GM21529 (cell line): ENCODE measurements at regions not wholly inside any gene's neighbourhood (a gene's known extent, or its start where the extent isn't known, plus 50 kb on each side); places are given as distances from the start of the nearest gene placed in this dataset.

ENCODE experiments used
- ATAC-seq: cut with Tn5 transposase; IDR thresholded peaks from one replicate; pipeline ENCODE4 v1.9.1; 2021; ENCODE audit not compliant: unreplicated experiment

GRCh38 chr6:143621876-143622605 lies 55.7 kb upstream of the PHACTR2 start:
- no peak for ATAC-seq

DNA sequence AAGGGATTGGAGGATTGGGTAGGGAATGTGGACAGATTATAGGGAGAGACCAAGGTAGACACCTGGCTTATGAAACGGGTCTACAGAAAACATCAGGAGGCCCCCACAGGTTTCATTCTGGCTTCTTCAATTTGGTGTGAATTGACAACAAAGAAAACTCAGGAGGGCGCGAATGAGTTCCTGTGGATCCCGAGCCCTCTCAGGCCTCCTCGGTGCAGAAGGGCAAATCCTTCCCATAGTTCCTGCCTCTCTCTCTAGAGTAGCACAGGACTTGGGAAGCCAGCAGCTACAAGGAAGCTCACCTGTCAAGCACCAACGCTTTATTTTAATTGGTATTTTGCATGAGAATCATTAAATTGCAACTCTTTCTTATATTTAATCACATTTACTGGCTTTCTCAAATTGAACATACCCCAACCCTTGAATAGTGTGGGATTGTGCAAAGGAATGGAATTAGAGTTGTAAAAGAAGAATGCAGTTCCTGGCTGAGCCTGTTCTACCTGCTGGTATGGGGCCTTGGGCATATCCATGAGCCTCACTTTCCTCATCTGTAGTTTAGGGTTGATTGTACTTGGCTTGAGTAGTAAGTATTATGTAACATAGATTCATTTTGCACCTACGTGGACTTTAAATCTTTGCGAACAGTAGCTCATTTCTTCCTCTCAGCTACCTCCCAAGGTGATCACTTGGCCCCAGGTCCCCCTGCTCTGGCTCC lies 56.4 kb upstream of the PHACTR2 start:
- ATAC-seq: no peak

DNA sequence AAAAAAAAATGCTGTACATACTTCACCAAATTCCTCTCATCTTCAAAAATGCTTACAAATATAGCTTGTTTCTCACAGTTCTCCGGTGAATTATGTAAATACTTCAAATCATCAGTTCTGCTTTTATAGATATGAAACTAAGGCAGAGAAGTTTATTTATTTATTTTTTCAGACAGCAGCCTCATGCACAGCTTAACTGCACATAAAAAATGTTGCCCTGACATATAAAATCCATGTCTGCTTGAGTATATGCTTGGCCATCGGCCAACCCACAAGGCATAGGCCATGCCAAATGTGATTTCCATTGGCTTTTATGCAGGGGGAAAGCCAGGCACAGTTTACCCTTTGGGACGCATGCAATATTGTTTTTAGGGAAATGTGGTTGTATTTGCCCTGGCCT lies 57.3 kb upstream of the PHACTR2 start:
- no peak for ATAC-seq

DNA sequence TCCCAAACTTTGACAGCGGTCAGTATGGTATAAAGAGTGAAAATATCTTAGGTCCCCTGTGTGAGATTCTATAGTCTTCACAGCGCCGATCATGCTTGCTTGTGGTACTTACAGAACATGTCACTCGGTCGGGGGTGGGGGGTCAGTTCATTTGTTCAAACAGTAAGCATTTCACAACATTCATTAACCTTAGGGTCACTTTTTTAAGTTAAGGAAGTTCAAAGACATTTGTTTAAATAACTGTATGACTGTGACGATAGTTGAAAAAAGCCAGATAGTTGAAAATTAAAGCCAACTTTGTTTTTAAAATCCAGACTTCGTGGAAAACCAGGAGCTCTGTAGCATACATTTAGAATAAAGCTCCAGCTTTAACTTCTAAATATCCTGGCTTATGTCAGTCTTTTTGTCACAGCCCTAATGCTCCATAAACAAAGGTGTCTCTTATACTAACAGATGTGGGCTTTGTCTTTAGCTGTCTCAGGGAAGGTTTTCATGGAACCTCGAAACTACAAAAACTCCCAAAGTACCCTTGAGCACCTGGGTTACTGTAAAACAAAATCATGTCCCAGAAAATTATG lies 57.9 kb upstream of the PHACTR2 start:
- no peak for ATAC-seq

GRCh38 chr6:143616741-143617140 lies 61.0 kb upstream of the PHACTR2 start:
- no peak for ATAC-seq

- peak; percentile 53 for ATAC-seq
Observed at GRCh38 chr6:143615785-143616184, 62.0 kb upstream of the PHACTR2 start.

DNA sequence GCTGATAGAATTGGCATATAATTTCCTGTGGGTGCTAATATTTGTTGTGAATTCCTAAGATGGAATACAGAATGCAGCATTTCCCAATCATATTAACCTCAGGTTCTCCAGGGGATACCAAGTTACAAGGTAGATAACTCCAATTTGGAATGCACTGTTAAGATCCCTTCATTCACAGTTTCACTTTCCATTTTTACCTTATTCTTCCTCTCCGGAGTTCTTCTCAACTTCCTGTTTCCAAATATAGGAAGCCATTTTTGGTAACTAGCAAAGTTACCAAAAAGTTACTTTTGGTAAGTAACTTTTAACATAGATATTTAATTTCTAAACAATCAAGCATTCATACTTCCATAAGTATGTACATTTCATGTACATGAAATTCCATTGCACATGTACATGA lies 63.5 kb upstream of the PHACTR2 start:
- no peak for ATAC-seq

DNA sequence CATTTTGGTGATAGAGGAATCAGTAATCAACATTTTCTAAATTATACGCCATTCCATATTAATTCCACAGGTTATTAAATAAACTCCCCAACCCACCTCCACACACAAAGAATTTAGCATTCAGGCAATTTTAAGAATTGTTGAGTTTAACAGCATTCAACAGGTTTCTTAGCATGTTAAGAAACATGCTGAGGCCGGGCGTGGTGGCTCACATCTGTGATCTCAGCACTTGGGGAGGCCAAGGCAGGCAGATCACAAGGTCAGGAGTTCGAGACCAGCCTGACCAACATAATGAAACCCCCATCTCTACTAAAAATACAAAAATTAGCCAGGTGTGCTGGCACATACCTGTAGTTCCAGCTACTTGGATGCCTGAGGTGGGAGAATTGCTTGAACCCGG lies 64.0 kb upstream of the PHACTR2 start:
- ATAC-seq: no peak

GRCh38 chr6:143612186-143612585 lies 65.6 kb upstream of the PHACTR2 start:
- no peak for ATAC-seq

GRCh38 chr6:143611580-143611979 lies 66.2 kb upstream of the PHACTR2 start:
- ATAC-seq: no peak

- no peak for ATAC-seq
Observed at GRCh38 chr6:143609972-143610371, 67.8 kb upstream of the PHACTR2 start.

DNA sequence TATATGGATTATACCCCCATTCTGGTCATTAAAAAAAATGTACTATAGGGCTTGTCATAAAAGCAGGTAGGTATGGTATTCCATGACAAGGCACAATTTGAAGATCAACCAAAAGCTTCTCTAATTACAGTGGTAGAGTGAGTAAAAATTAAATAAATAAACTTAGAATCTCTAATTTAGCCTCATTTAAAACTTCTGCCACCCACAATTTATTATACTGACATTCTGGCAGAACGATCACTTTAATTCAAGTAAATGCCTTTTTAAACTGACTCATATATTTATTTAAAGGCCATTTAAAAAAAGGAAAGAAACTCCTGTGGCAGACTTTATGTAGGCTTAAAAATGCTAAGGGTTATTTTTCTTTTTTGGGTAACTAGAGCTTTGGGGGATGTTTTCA lies 68.3 kb upstream of the PHACTR2 start:
- no peak for ATAC-seq

DNA sequence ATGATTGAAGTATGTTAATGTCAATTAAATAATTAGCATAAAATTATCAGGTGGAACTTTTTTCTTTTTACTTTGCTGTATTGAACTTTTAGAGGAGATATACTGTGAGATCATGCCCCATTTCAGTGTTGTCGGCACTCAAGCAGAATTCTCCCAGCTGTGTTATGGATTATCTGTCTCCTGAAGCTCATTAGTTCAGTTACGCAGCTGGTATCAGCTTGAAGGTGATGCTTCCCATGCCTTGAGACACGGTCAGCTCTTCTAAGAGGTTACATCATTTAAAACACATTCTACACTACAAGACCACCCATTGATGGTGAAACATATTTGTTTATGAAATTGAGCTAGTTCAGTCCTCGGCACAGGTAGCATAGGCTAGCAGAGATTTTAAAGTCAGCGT lies 68.9 kb upstream of the PHACTR2 start:
- ATAC-seq: no peak

DNA sequence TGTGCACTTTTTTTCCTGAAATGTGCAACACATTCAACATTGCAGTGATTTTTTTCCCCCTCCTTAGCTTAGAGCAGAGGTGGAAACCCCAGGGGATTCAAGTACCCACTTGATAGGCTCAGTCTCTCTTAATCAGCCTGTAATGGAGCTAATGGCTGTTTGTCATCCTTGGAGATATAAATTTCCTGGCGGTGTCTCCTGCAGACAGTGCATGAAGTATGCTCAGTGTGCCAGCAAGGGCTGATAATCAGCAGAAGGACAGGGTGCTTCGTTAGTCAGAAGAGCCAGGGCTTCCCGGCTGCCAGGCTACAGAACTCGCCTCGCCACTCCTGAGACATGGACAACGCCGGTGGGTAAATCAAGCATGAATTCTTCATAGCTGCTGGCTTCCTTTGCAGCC lies 69.8 kb upstream of the PHACTR2 start:
- ATAC-seq: no peak

- no peak for ATAC-seq
Observed at GRCh38 chr6:143607168-143607567, 70.6 kb upstream of the PHACTR2 start.

DNA sequence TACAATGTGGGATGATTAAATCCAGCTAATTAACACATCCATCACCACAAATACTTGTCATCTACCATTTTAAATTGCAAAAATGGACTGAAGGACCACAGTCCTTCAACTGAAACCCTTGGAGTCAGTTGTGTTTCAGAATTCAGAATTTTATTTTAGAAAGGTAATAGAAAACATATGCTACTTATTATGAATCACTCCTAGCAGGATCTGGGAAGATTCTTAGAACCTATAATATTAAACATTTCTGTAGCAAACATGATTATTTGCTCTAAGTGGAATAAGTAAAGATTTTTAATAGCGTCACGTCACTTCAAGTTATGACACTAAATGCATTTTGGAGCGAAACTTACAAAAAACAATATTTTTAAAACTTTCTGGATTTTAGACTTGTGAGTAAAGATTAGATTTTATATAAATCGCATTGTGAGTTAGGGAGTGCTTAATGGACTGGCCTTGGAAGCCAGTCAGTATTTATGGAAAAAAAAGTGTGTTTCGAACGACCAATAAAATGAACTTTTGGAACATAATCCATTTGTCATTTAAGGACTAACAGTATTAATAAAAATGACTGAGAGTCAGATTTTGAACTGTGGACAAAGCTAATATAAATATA lies 71.8 kb upstream of the PHACTR2 start:
- no peak for ATAC-seq

GRCh38 chr6:143603455-143603854 lies 74.3 kb upstream of the PHACTR2 start:
- no peak for ATAC-seq

- no peak for ATAC-seq
Observed at GRCh38 chr6:143601504-143601903, 76.3 kb upstream of the PHACTR2 start.

GRCh38 chr6:143600821-143601220 lies 76.9 kb upstream of the PHACTR2 start:
- no peak for ATAC-seq

GRCh38 chr6:143598466-143599080 lies 79.2 kb upstream of the PHACTR2 start:
- peak; percentile 83 for ATAC-seq

DNA sequence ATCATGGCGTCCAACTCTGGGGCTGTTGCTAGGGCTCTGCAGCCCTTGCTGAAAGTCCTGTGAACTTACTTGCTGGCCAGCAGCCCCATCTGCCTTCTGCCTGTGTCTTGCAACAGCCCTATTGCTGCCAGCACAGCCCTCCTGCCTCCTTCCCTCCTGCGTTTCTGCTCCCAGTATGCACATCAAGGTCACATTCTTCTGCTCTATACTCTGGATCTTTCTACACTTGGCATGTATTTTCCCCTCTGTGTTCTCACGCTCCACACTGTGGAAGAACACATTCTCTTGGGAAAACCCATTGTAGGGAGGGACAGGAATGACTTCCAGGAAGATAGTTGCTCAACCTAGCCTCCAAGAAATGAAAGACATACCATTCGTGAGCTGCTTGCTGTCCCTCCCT lies 80.9 kb upstream of the PHACTR2 start:
- ATAC-seq: no peak
